Panc1 (cell line): ENCODE measurements at regions not wholly inside any gene's neighbourhood (a gene's known extent, or its start where the extent isn't known, plus 50 kb on each side); places are given as distances from the start of the nearest gene placed in this dataset.

Experiments used
- ATAC-seq: fragments of 200-7000 bp; cut with Tn5 transposase; 2 replicates; pipeline ENCODE4 v1.9.1; 2020; ENCODE audit warnings: mild to moderate bottlenecking, moderate library complexity
- BruUV-seq: library from RNA; stranded (reverse); fragments of 400-500 nt; replicated peaks from 2 replicates; lab custom pipeline; 2021; lab: Mats Ljungman, UMichigan
- CTCF ChIA-PET: fragments of 300-600 bp; sonication (Branson Sonifier 250); formaldehyde crosslinking; loops from one replicate; lab custom pipeline; 2022; ENCODE audit warnings: antibody characterized with exemption; lab: Charles Lee
- POLR2A ChIA-PET: fragments of 300-600 bp; sonication (Branson Sonifier 250); formaldehyde crosslinking; loops from one replicate; lab custom pipeline; 2022; ENCODE audit warnings: antibody characterized with exemption; lab: Charles Lee
- DNase-seq: peaks from one replicate; pipeline ENCODE4 v3.0.0-alpha.2; 2010; ENCODE audit warnings: low read depth, low spot score
- H3K27ac ChIP-seq: 2 replicates; pipeline ENCODE4 v1.5.1; 2011; ENCODE audit warnings: mild to moderate bottlenecking, low read length, inconsistent platforms
- H3K27me3 ChIP-seq: fragments of 200-500 bp; sonication (Bioruptor generic); 2 replicates; pipeline ENCODE4 v1.6.0; 2014; ENCODE audit warnings: low read length, inconsistent platforms; ENCODE audit not compliant: control insufficient read depth, insufficient read depth
- H3K36me3 ChIP-seq: fragments of 200-500 bp; sonication (Bioruptor generic); 2 replicates; pipeline ENCODE4 v1.5.1; 2014; ENCODE audit warnings: inconsistent platforms, mild to moderate bottlenecking, low read length, moderate library complexity; ENCODE audit not compliant: control insufficient read depth, insufficient read depth
- H3K4me1 ChIP-seq: 2 replicates; pipeline ENCODE4 v1.5.1; 2011; ENCODE audit warnings: inconsistent platforms, mild to moderate bottlenecking, low read length, moderate library complexity; ENCODE audit not compliant: control insufficient read depth, insufficient read depth
- H3K4me3 ChIP-seq, 2 experiments: 2 replicates each; pipeline ENCODE4 v1.5.1; 2011 to 2012; ENCODE audit warnings: low read depth in 2 of 2, low read length in 2 of 2, mild to moderate bottlenecking in 2 of 2, inconsistent platforms in 1 of 2, moderate library complexity in 1 of 2
- H3K9me3 ChIP-seq: fragments of 200-500 bp; sonication (Bioruptor generic); 2 replicates; pipeline ENCODE4 v1.5.1; 2014; ENCODE audit warnings: low read depth, mild to moderate bottlenecking, inconsistent platforms, low read length, moderate library complexity; ENCODE audit not compliant: control insufficient read depth, insufficient read depth
- CTCF ChIP-seq: fragments of 450-650 bp; IDR thresholded peaks from 2 replicates; pipeline ENCODE4 v1.5.1; 2017; ENCODE audit warnings: mild to moderate bottlenecking
- POLR2AphosphoS5 ChIP-seq: IDR thresholded peaks from 2 replicates; pipeline ENCODE4 v1.6.1; 2012; ENCODE audit warnings: mild to moderate bottlenecking, low read depth, low read length, moderate library complexity
- REST ChIP-seq, 2 experiments: IDR thresholded peaks; 2 replicates each; pipeline ENCODE4 v1.6.1; 2011 to 2012; ENCODE audit warnings: low read depth in 2 of 2, control low read depth in 1 of 2, low read length in 1 of 2, mild to moderate bottlenecking in 1 of 2, moderate library complexity in 1 of 2; ENCODE audit not compliant: insufficient read depth in 1 of 2
- SIN3A ChIP-seq: IDR thresholded peaks from 2 replicates; pipeline ENCODE4 v1.6.1; 2012; ENCODE audit warnings: low read depth, mild to moderate bottlenecking, low read length, moderate library complexity, borderline replicate concordance; ENCODE audit not compliant: insufficient read depth
- TCF7L2 ChIP-seq: IDR thresholded peaks from 2 replicates; pipeline ENCODE4 v1.6.1; 2011; ENCODE audit warnings: mild to moderate bottlenecking, low read depth, low read length, inconsistent platforms
- in situ Hi-C: cut with HindIII; loops from 2 replicates; pipeline ENCODE4 v1.10.0; 2016; ENCODE audit warnings: low sequenced_read_pairs, low pct_unique_long_range_greater_than_20kb
- intact Hi-C: fragments of 100-400 bp; cut with micrococcal nuclease; formaldehyde crosslinking; loops from one replicate; pipeline ENCODE4 v1.10.0; 2022; ENCODE audit not compliant: unreplicated experiment

GRCh38 chr18:22286585-22286984 lies 117.2 kb downstream of the GATA6 start:
- no peak for ATAC-seq
- DNase-seq, result no peak
- H3K27me3 ChIP-seq, result peaks cover 3% of the 10 kb centered on the region; the same call in 1 of the 2 replicates
- BruUV-seq, result no TSS peak
- no peaks in the 10 kb centered on the region for H3K36me3 ChIP-seq
- ChIA-PET POLR2A (no interaction called here), CTCF (no interaction called here)
- intact Hi-C loops, result no loop called here
- H3K27ac ChIP-seq, result no peak overlapping the region
- no peak overlapping the region for H3K4me3 ChIP-seq
- no peaks in the 10 kb centered on the region for H3K9me3 ChIP-seq
- H3K4me1 ChIP-seq, result no peaks in the 10 kb centered on the region
- TF ChIP-seq REST (IDR thresholded peaks at IDR 0.05; ENCODE audit: insufficient read depth in 1 of 2, low read depth in 2 of 2, low read length in 1 of 2), result no peak
- TF ChIP-seq SIN3A, result no peak
- no peak for TF ChIP-seq TCF7L2
- TF ChIP-seq CTCF, result no peak
- no peak for TF ChIP-seq POLR2AphosphoS5
- in situ Hi-C loops, result no loop called here

- no peaks in the 10 kb centered on the region for H3K36me3 ChIP-seq
- DNase-seq (no peak), ATAC-seq (no peak)
- H3K9me3 ChIP-seq, result no peaks in the 10 kb centered on the region
- no peak overlapping the region for H3K4me3 ChIP-seq
- CTCF ChIA-PET, result no interaction called here
- H3K27me3 ChIP-seq, result no peaks in the 10 kb centered on the region; the same call in 1 of the 2 replicates
- in situ Hi-C loops (no loop called here), intact Hi-C loops (no loop called here)
- POLR2A ChIA-PET, result no interaction called here
- H3K27ac ChIP-seq, result no peak overlapping the region
- H3K4me1 ChIP-seq, result no peaks in the 10 kb centered on the region
- no TSS peak for BruUV-seq
- TF ChIP-seq CTCF, result no peak
- TF ChIP-seq SIN3A, result no peak
- no peak for TF ChIP-seq POLR2AphosphoS5
- TF ChIP-seq REST (IDR thresholded peaks at IDR 0.05; ENCODE audit: insufficient read depth in 1 of 2, low read depth in 2 of 2, low read length in 1 of 2), result no peak
- no peak for TF ChIP-seq TCF7L2
These were observed 116.2 kb downstream of the GATA6 start for GRCh38 chr18:22285361-22286140.
